ENCODE measurements at regions not wholly inside any gene's neighbourhood (a gene's known extent, or its start where the extent isn't known, plus 50 kb on each side); places are given as distances from the start of the nearest gene placed in this dataset.

DNA sequence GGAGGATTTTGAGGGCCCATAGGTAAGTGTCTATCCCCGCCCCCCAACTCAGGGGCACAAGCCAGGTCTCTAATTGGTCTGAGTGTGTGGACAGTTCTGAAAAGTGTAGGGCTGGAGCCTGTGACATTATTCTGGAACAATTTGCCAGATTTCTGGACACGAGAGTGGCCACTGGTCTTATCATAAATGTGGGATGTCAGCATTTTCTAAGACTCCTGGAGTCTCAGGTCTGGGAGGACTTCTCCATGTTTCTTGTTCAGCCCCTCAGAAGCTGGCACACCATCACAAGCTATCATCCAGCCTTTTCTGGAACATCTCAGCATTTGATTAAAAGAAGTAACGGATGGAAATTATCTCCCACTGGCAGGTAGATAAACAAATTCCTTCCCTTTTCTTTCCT is 141.4 kb downstream of the SEC61B start:
- Histone ChIP-seq H3K4me2 (no peak overlapping the region), H3K9me2 (no peaks in the 10 kb centered on the region), H3K9ac (no peak overlapping the region), H3K4me3 (ENCODE audit: low read depth in 2 of 2, low read length in 1 of 2) (no peak overlapping the region), H4K20me1 (ENCODE audit: insufficient read depth) (no peaks in the 10 kb centered on the region), H3F3A (replicated peaks; ENCODE audit: insufficient read depth) (no peaks in the 10 kb centered on the region), H3K27me3 (ENCODE audit: insufficient read depth) (no peaks in the 10 kb centered on the region; the same call in 1 of the 2 replicates), H3K36me3 (replicated peaks in 1 of 2; ENCODE audit: control insufficient read depth in 1 of 2, insufficient read depth in 2 of 2, low read length in 1 of 2) (no peaks in the 10 kb centered on the region), H3K9me3 (no peaks in the 10 kb centered on the region), H3K27ac (ENCODE audit: low read depth in 2 of 2, low read length in 1 of 2) (no peak overlapping the region), H3K4me1 (ENCODE audit: control insufficient read depth in 1 of 2, insufficient read depth in 2 of 2, low read depth in 1 of 2, low read length in 1 of 2) (peaks cover 0 to 33% of the 10 kb centered on the region in 2 experiments; a peak in 1 of 4 replicates), H2AFZ (ENCODE audit: low read depth) (no peak overlapping the region), H3K79me2 (ENCODE audit: insufficient read depth) (no peaks in the 10 kb centered on the region)
- TF ChIP-seq MEF2A (IDR thresholded peaks at IDR 0.05; ENCODE audit: borderline replicate concordance, low read depth) (no peak), FOSL2 (IDR thresholded peaks at IDR 0.05; ENCODE audit: borderline replicate concordance, low read depth) (no peak), GABPA (IDR thresholded peaks at IDR 0.05; ENCODE audit: low read depth) (no peak), ZBTB33 (IDR thresholded peaks at IDR 0.05; ENCODE audit: borderline replicate concordance, low read depth) (no peak), TCF12 (IDR thresholded peaks at IDR 0.05) (no peak), YY1 (IDR thresholded peaks at IDR 0.05; ENCODE audit: low read depth) (no peak), PBX3 (IDR thresholded peaks at IDR 0.05) (no peak), GATA2 (CRISPR knock-in tag; IDR thresholded peaks at IDR 0.05) (no peak), CTCF (IDR thresholded peaks at IDR 0.05) (no peak), RFX5 (IDR thresholded peaks at IDR 0.05; ENCODE audit: low read length) (no peak), RCOR1 (IDR thresholded peaks at IDR 0.05; ENCODE audit: low read length) (no peak), ELF1 (IDR thresholded peaks at IDR 0.05) (no peak), REST (IDR thresholded peaks at IDR 0.05; ENCODE audit: low read depth, low read length) (no peak)
- POLR2A ChIA-PET, result no interaction called here
- 67% methylated on average over 3 of the region's 3 CpGs for WGBS (ENCODE audit: low lambda C conversion rate)
- CTCF ChIA-PET, result interaction anchor here (0.8 to 1.4 kb wide), 4 partner anchors 9 to 458 kb away, joined by 3 to 4 read pairs (median 4); partner anchors contain the start of gene NR4A3
- no peak for DNase-seq
